ENCODE measurements at regions not wholly inside any gene's neighbourhood (a gene's known extent, or its start where the extent isn't known, plus 50 kb on each side); places are given as distances from the start of the nearest gene placed in this dataset.

DNA sequence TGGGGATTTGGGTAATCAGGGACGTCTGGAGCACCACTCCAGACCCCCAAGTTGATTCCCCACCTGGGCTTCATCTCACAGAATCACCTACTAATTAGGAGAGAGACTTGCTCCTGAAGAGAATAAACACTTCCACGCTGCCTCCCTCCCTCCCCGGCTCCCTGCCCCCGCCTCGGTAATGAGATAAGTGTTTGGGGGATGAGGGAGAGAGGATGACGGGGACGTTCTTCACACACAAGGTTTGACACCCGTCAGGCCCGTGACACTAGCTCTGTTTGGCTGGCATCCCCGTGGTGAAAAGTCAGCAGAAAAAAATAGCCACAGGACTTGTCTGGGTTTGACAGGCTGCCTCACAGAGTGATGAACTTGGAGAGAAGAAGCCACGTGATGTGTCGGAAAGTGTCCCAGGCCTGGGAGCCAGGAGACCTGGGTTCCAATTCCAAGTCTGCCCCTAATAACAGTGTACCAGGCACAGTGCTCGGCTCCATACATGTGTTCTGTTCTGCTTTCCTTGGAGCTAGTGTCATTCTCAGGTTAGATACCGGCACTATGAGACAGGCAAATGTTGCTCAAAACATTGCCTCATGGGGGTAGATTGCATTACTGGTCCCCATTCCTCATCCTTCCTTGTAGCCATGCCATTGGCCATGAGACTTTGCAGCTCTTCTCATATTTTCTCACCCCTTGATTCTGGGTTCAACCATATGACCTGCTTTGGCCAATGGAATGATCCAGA lies 578.0 kb downstream of the BCOR start:
- DNase-seq, result no peak
- Mint-ChIP-seq H3K9me3 (no peaks in the 10 kb centered on the region), H3K36me3 (ENCODE audit: insufficient read depth) (no peaks in the 10 kb centered on the region), H3K27ac (no peak overlapping the region), H3K4me1 (ENCODE audit: low read depth in 2 of 2) (no peaks in the 10 kb centered on the region), H3K4me3 (no peak overlapping the region), H3K27me3 (peaks cover 0 to 20% of the 10 kb centered on the region in 2 donors)
- ATAC-seq (replicated peaks), result no peak

DNA sequence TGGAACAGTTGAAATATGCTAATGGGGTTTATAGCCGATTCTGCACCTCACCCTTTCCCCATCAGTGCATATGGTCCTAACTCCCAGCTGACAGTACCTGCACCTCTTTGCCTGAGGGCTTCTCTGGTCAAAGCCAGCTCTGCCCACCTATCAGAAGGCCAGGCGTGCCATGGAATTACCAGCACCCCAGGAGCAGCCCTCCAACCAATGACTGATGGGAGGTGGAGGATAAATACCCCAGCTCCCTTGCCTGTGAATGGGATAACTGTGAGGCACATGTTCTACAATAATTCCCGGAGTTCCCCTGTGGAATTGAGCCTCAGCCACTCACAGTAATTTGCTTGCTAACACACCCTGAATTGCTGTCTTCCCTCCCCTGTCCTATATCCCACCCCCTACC lies 572.0 kb downstream of the BCOR start:
- H3K4me1 Mint-ChIP-seq (ENCODE audit: low read depth in 2 of 2), result no peaks in the 10 kb centered on the region
- ATAC-seq (replicated peaks) (no peak), DNase-seq (no peak)
- no peaks in the 10 kb centered on the region for H3K36me3 Mint-ChIP-seq (ENCODE audit: insufficient read depth)
- H3K9me3 Mint-ChIP-seq, result no peaks in the 10 kb centered on the region
- H3K4me3 Mint-ChIP-seq, result no peak overlapping the region
- peaks cover 0 to 10% of the 10 kb centered on the region in 2 donors for H3K27me3 Mint-ChIP-seq
- no peak overlapping the region for H3K27ac Mint-ChIP-seq

DNA sequence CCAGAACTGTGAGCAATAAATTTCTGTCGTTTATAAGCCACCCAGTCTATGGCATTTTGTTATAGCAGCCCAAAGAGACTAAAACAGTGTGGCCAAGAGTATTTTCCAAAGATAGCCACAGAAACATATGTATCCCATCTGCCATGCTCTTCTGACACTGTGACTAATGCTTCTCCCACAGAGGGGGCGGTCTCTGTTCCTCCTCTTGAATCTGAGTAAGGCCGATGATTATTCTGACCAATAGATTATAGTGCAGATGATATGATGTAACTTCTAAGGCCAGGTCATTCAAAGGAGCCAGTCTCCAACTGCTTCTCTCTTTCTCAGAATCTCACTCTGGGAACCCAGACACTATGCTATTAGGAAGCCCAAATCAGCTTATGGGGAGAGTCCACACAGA lies 570.7 kb downstream of the BCOR start:
- Mint-ChIP-seq H3K4me1 (ENCODE audit: low read depth in 2 of 2) (no peaks in the 10 kb centered on the region), H3K27me3 (peaks cover 0 to 10% of the 10 kb centered on the region in 2 donors), H3K4me3 (no peak overlapping the region), H3K27ac (no peak overlapping the region), H3K36me3 (ENCODE audit: insufficient read depth) (no peaks in the 10 kb centered on the region), H3K9me3 (no peaks in the 10 kb centered on the region)
- DNase-seq (no peak), ATAC-seq (replicated peaks) (no peak)

DNA sequence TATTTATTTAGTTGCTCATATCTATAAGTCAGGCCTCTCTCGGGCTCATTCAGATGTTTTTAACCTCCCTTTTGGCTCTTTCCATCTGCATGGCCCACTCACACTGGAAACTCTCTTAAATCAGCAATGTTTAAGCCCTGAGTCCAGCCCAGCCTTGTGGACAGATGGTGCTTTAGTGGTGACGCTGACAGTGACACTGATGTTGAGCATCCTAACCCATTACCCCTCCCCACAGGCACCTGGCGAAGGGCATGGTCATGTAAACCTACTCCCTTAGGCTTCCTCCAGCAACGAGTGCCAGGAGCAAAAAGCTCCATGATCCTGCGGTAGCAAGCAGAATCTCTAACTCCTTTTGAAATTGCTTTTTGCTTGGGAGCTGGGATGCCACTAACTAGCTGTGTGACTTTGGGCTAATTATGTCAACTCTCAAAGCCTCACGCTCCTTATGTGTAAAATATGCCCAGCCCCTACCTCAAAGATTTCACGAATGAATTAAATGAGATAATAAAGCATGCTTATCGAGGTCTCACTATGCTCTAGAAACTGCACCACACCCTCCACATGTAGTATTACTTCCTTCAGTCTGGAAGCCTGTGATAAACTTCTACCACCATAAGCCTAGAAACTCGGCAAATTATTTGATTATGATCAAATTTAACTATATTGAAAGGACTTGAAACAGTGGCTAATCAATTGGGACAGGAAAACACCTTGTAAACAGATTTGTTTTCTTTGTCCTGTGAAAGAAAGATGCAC lies 569.4 kb downstream of the BCOR start:
- Mint-ChIP-seq H3K27ac (no peak overlapping the region), H3K4me1 (ENCODE audit: low read depth in 2 of 2) (no peaks in the 10 kb centered on the region), H3K9me3 (no peaks in the 10 kb centered on the region), H3K4me3 (no peak overlapping the region), H3K27me3 (peaks cover 0 to 20% of the 10 kb centered on the region in 2 donors), H3K36me3 (ENCODE audit: insufficient read depth) (no peaks in the 10 kb centered on the region)
- ATAC-seq (replicated peaks) (no peak), DNase-seq (no peak)

DNA sequence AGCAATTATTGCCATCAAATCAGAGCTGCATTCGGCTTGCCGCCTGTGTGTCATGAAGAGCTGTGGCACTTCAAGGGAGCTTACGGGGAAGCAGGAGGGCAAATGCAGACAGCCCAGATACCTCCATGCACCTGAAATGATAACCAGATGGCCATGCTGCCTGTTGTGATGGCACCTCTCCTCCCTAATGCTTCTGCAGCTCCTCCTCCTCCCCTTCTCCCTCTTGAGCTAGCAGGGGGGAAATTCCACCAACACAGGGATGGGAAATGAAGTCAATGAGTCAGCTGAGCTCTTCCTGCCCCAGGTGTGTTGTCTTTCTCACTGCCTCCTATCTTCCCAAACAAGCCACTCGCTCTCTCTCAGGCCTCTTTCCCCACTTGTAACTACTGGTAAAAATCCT lies 565.0 kb downstream of the BCOR start:
- H3K27me3 Mint-ChIP-seq, result peaks cover 25 to 49% of the 10 kb centered on the region in 2 donors
- H3K36me3 Mint-ChIP-seq (ENCODE audit: insufficient read depth), result no peaks in the 10 kb centered on the region
- DNase-seq (no peak), ATAC-seq (replicated peaks) (no peak)
- H3K27ac Mint-ChIP-seq, result no peak overlapping the region
- H3K4me3 Mint-ChIP-seq, result no peak overlapping the region
- H3K9me3 Mint-ChIP-seq, result no peaks in the 10 kb centered on the region
- no peaks in the 10 kb centered on the region for H3K4me1 Mint-ChIP-seq (ENCODE audit: low read depth in 2 of 2)

DNA sequence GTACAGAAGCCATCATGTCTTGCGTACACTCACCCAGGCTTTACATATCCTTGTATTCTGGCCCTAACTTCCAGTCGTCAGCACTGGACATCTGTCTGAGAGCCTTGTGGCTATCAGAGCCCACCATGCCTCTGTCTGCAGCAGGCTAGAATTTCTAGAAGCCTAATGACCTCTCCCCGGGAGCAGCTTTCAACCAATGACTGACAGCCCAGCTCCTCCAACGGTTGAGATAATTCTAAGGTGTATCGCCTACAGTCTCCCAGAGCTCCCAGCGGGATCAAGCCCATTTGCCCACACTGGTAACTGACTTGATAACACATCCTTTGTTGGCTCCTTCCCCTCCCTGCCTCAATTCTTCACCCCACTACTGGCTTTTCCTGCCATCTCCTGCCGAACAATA lies 562.8 kb downstream of the BCOR start:
- no peaks in the 10 kb centered on the region for H3K4me1 Mint-ChIP-seq (ENCODE audit: low read depth in 2 of 2)
- H3K27me3 Mint-ChIP-seq, result peaks cover 31 to 55% of the 10 kb centered on the region in 2 donors
- no peak overlapping the region for H3K4me3 Mint-ChIP-seq
- H3K36me3 Mint-ChIP-seq (ENCODE audit: insufficient read depth), result no peaks in the 10 kb centered on the region
- no peak overlapping the region for H3K27ac Mint-ChIP-seq
- H3K9me3 Mint-ChIP-seq, result no peaks in the 10 kb centered on the region
- no peak for ATAC-seq (replicated peaks)
- no peak for DNase-seq

DNA sequence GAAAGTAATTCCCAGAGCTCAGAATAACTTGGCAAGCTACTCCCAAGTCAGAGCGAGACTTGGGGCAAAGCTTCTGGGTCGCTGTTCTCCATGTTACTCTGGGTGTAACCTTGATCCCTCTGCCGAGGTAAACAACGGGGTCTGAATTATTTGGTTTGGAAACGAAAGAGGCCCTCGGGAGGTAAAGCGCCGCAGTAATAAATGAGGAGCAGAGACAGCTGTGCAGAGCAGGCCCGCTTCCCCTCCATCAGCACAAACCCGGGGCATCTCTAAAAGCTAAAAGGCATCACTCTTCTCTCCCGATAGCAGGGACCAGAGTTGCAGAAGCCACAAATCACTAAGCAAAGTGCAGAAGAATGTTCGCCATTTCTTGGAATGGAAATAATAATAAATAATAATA lies 561.5 kb downstream of the BCOR start:
- H3K4me1 Mint-ChIP-seq (ENCODE audit: low read depth in 2 of 2), result no peaks in the 10 kb centered on the region
- no peak overlapping the region for H3K27ac Mint-ChIP-seq
- no peak for ATAC-seq (replicated peaks)
- peaks cover 31 to 67% of the 10 kb centered on the region in 2 donors for H3K27me3 Mint-ChIP-seq
- H3K36me3 Mint-ChIP-seq (ENCODE audit: insufficient read depth), result no peaks in the 10 kb centered on the region
- H3K4me3 Mint-ChIP-seq, result no peak overlapping the region
- no peaks in the 10 kb centered on the region for H3K9me3 Mint-ChIP-seq
- DNase-seq, result no peak

DNA sequence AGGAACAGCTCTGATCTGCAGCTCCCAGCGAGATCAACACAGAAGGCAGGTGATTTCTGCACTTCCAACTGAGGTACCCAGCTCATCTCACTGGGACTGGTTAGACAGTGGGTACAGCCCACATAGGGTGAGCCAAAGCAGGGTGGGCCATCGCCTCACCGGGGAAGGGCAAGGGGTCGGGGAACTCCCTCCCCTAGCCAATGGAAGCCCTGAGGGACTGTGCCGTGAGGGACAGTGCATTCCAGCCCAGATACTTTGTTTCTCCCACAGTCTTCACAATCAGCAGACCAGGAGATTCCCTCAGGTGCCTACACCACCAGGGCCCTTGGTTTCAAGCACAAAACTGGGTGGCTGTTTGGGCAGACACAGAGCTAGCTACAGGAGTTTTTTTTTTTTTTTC lies 555.9 kb downstream of the BCOR start:
- Mint-ChIP-seq H3K9me3 (peaks cover 3 to 8% of the 10 kb centered on the region in 2 donors), H3K27ac (no peak overlapping the region), H3K4me1 (ENCODE audit: low read depth in 2 of 2) (no peaks in the 10 kb centered on the region), H3K27me3 (peaks cover 15 to 44% of the 10 kb centered on the region in 2 donors), H3K36me3 (ENCODE audit: insufficient read depth) (no peaks in the 10 kb centered on the region), H3K4me3 (no peak overlapping the region)
- no peak for ATAC-seq (replicated peaks)
- no peak for DNase-seq

DNA sequence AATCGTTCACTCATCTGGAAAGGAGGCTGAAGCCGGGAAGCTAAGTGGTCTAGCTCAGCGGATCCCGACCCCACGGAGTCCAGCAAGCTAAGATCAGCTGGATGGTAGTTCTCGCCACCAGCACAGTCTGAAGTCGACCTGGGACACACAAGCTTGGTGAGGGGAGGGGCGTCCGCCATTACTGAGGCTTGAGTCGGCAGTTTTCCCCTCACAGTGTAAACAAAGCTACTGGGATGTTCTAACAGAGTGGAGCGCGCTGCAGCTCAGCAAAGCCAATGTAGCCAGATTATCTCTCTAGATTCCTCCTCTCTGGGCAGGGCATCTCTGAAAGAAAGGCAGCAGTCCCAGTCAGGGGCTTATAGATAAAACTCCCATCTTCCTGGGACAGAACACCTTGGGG lies 555.4 kb downstream of the BCOR start:
- no peak for ATAC-seq (replicated peaks)
- Mint-ChIP-seq H3K27me3 (peaks cover 12 to 40% of the 10 kb centered on the region in 2 donors), H3K36me3 (ENCODE audit: insufficient read depth) (no peaks in the 10 kb centered on the region), H3K4me3 (no peak overlapping the region), H3K4me1 (ENCODE audit: low read depth in 2 of 2) (no peaks in the 10 kb centered on the region), H3K9me3 (peaks cover 3 to 8% of the 10 kb centered on the region in 2 donors), H3K27ac (no peak overlapping the region)
- no peak for DNase-seq

DNA sequence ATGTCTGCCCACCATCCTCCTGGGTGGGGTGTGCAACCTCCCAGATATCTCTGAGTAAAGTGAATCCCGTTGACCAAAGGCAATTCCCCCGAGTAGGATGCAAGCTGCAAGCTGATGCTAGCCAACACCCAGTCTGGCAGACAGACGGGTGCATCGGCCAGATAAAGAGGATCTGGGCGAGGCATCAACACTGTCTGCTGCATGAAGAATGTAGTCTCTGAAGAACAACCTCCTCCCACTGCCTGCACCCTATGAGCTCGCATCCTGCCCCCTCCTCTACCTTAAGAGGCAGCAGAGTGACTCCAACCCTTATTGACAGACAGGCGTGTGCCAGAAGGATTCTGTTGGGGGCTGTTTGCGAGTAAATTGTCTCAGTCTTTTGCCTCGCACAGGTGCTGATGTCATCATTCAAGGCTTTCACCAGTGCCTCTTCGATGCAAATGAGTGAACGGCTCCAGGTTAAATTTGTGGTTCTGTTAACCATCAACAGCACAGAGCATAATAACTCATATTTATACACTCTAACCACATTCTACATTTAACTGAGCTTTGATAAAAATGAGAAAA lies 546.9 kb downstream of the BCOR start:
- H3K36me3 Mint-ChIP-seq (ENCODE audit: insufficient read depth), result no peaks in the 10 kb centered on the region
- H3K27me3 Mint-ChIP-seq, result peaks cover 6 to 19% of the 10 kb centered on the region in 2 donors
- ATAC-seq (replicated peaks) (no peak), DNase-seq (no peak)
- peaks cover 0 to 1% of the 10 kb centered on the region in 2 donors for H3K9me3 Mint-ChIP-seq
- no peak overlapping the region for H3K27ac Mint-ChIP-seq
- H3K4me3 Mint-ChIP-seq, result no peak overlapping the region
- H3K4me1 Mint-ChIP-seq (ENCODE audit: low read depth in 2 of 2), result no peaks in the 10 kb centered on the region

DNA sequence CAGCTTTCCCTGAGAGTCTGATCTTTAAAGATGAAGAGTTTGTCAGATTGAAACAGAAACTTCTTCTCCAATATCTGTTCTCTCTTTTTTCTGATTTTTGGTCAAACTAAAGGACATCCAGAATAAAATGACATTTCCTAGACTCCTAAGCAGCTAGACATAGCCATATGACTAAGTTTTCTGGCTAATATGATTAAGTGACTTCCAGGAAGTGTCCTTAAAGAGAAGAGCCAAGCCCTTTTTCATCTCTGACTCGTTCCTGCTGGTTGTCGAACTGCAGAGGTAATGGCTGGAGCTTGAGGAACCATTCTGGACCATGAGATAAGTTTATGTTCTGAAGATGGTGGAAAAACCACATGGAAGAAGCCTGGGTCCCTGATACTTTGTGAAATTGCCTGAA lies 546.0 kb downstream of the BCOR start:
- peaks cover 6 to 19% of the 10 kb centered on the region in 2 donors for H3K27me3 Mint-ChIP-seq
- H3K4me3 Mint-ChIP-seq, result no peak overlapping the region
- no peaks in the 10 kb centered on the region for H3K4me1 Mint-ChIP-seq (ENCODE audit: low read depth in 2 of 2)
- H3K27ac Mint-ChIP-seq, result no peak overlapping the region
- peaks cover 0 to 1% of the 10 kb centered on the region in 2 donors for H3K9me3 Mint-ChIP-seq
- no peaks in the 10 kb centered on the region for H3K36me3 Mint-ChIP-seq (ENCODE audit: insufficient read depth)
- ATAC-seq (replicated peaks) (no peak), DNase-seq (no peak)

DNA sequence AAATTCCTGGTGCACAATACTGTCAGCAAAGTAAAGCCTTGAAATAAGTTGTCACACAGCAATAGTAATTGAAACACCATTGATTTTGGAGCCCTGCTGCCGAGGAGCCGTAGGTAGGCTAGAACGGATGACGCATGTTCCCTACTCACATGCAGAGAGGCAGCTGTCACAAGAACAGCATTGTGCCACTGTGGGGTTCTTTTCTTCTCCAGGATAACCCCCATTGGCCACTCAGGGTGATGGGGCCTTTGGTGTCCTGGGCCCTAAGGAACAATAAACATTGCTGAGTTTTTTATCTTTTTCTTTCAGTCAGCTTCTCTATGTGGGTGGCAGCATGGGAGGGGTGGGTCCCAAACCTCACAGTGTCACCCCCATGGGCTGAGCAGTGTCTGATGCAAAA lies 542.3 kb downstream of the BCOR start:
- peaks cover 13 to 19% of the 10 kb centered on the region in 2 donors for H3K27me3 Mint-ChIP-seq
- no peak overlapping the region for H3K27ac Mint-ChIP-seq
- no peak overlapping the region for H3K4me3 Mint-ChIP-seq

DNA sequence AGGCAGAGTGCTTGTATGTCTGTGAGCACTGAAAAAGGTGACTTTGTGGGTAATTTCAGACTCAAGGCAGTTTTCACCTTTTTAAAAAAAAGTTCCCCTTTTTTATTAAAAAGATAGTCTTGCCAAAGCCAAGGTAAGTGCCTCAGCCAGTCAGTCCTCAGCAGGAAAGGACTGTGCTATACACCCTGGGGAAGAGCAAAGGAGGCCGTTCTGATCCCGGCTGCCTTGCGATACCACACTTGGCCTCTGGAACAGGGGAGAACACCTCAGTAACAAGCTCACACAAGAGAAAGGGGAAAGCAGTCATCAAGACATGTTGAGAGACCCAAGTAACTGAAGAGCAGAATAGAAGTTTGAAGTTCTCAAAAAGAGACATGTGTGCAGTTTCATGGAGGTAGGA lies 541.7 kb downstream of the BCOR start:
- Mint-ChIP-seq H3K27ac (no peak overlapping the region), H3K27me3 (peaks cover 13 to 19% of the 10 kb centered on the region in 2 donors), H3K9me3 (peaks cover 0 to 1% of the 10 kb centered on the region in 2 donors), H3K36me3 (ENCODE audit: insufficient read depth) (no peaks in the 10 kb centered on the region), H3K4me1 (ENCODE audit: low read depth in 2 of 2) (no peaks in the 10 kb centered on the region), H3K4me3 (no peak overlapping the region)
- no peak for ATAC-seq (replicated peaks)
- no peak for DNase-seq

More for the DNA sequence above, 542.3 kb downstream of the BCOR start:
- peaks cover 0 to 1% of the 10 kb centered on the region in 2 donors for H3K9me3 Mint-ChIP-seq
- DNase-seq, result no peak
- H3K4me1 Mint-ChIP-seq (ENCODE audit: low read depth in 2 of 2), result no peaks in the 10 kb centered on the region
- ATAC-seq (replicated peaks), result no peak
- H3K36me3 Mint-ChIP-seq (ENCODE audit: insufficient read depth), result no peaks in the 10 kb centered on the region

DNA sequence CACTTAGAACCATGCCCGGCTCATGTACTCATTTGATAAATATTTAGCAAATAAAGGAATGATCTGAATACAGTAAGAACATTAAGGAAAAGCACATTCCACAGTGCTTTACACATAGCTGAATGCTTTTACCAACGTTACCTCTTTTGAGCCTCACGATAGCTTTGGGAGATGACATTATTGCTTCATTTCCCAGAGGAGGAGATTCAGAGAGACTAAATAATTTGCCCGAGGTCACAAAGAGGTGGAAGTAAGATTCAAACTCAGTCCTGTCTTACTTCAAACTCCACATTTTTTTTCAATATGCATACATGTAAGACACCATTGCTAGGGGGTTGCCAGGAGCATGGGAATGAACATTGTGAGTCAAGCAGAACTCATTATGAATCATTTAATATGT lies 538.5 kb downstream of the BCOR start:
- Mint-ChIP-seq H3K27me3 (peaks cover 6% of the 10 kb centered on the region in 2 donors), H3K27ac (no peak overlapping the region), H3K9me3 (no peaks in the 10 kb centered on the region), H3K4me3 (no peak overlapping the region), H3K36me3 (ENCODE audit: insufficient read depth) (no peaks in the 10 kb centered on the region), H3K4me1 (ENCODE audit: low read depth in 2 of 2) (no peaks in the 10 kb centered on the region)
- DNase-seq (no peak), ATAC-seq (replicated peaks) (no peak)
